ENCODE measurements at regions not wholly inside any gene's neighbourhood (a gene's known extent, or its start where the extent isn't known, plus 50 kb on each side); places are given as distances from the start of the nearest gene placed in this dataset.

DNA sequence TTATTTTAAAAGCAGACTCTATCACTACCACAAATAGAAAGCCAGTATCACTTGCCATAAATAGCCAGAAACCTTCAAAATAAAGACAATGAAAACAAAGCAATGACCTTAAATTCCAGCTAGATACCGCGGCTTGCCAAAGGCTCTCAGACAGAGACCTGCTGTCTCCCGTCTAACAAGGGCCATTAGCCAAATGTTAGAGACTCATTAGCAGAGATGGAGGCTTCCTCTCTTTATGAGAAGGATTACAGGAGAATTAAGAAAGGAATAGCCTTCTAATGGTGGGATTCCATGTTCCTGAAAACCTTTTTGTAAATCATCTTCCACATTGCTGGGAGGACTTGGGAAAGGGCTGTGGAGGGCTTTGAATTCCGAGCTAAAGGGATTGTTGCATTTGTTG is 206.7 kb downstream of the AACS start:
- no peaks in the 10 kb centered on the region for H4K20me1 ChIP-seq (ENCODE audit: low read length)
- CTCF ChIA-PET: no interaction called here
- no peak for ATAC-seq
- peaks cover 96% of the 10 kb centered on the region for H3K27me3 ChIP-seq (ENCODE audit: low read length)
- H3K4me1 ChIP-seq (ENCODE audit: insufficient read depth, low read length): no peaks in the 10 kb centered on the region
- no peaks in the 10 kb centered on the region for H3K79me2 ChIP-seq (ENCODE audit: low read length)
- intact Hi-C loops (cut with micrococcal nuclease): no loop called here
- no peak for DNase-seq
- POLR2A ChIA-PET (ENCODE audit: unreplicated experiment): no interaction called here
- H3K9me3 ChIP-seq (ENCODE audit: low read length): no peaks in the 10 kb centered on the region
- no peaks in the 10 kb centered on the region for H3K36me3 ChIP-seq (ENCODE audit: low read depth, low read length)
- H3K4me3 ChIP-seq (ENCODE audit: low read length): no peak overlapping the region
- no peaks in the 10 kb centered on the region for H3F3A ChIP-seq (ENCODE audit: low read length, unreplicated experiment)
- no peak overlapping the region for H3K27ac ChIP-seq (ENCODE audit: low read length)
- no peak overlapping the region for H3K9ac ChIP-seq (ENCODE audit: low read length)
- BruUV-seq (replicated peaks): no TSS peak
- no peaks in the 10 kb centered on the region for H3K9me2 ChIP-seq (replicated peaks; ENCODE audit: low read length)
- TF ChIP-seq EZH2 (IDR thresholded peaks at IDR 0.05; ENCODE audit: low read length, unreplicated experiment) (no peak), CTCF (conservative IDR thresholded peaks at IDR 0.05; ENCODE audit: low read depth, low read length) (no peak), EZH2phosphoT487 (IDR thresholded peaks at IDR 0.05; ENCODE audit: borderline replicate concordance, low read length) (no peak)
- no peak overlapping the region for H3K4me2 ChIP-seq (ENCODE audit: low read length)
- no peak overlapping the region for H2AFZ ChIP-seq (ENCODE audit: low read length)

DNA sequence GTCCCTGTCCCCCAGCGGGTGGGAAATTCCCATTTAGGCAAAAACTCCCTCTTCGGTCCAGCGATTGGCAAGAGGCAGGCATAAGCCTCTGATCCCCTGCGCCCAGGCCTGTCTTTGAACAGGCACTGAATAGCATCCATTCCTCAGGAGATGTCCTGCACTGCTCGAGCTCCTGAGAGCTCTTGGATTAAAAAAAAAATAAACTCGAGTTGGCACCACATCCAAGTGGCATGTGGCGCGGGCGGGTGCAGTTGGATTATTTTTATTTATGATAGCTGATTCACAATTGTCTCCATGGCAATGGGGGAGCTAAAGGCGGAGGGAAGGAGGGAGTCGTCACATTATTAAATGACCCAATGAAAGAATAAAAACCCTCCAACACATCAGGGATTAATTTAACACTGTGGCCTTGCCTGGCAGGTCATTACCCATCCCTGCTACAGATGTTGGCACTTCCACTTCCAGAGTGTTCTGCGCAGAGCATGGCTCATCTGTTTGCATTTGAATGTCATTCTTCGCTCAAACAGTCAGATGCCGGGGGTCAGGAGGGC is 207.2 kb downstream of the AACS start:
- no TSS peak for BruUV-seq (replicated peaks)
- Histone ChIP-seq H3K79me2 (ENCODE audit: low read length) (no peaks in the 10 kb centered on the region), H2AFZ (ENCODE audit: low read length) (no peak overlapping the region), H3K4me3 (ENCODE audit: low read length) (no peak overlapping the region), H3K9me2 (replicated peaks; ENCODE audit: low read length) (no peaks in the 10 kb centered on the region), H3F3A (ENCODE audit: low read length, unreplicated experiment) (no peaks in the 10 kb centered on the region), H3K4me1 (ENCODE audit: insufficient read depth, low read length) (no peaks in the 10 kb centered on the region), H3K36me3 (ENCODE audit: low read depth, low read length) (no peaks in the 10 kb centered on the region), H3K27me3 (ENCODE audit: low read length) (peaks cover 92% of the 10 kb centered on the region), H3K9ac (ENCODE audit: low read length) (no peak overlapping the region), H3K27ac (ENCODE audit: low read length) (no peak overlapping the region), H4K20me1 (ENCODE audit: low read length) (no peaks in the 10 kb centered on the region), H3K4me2 (ENCODE audit: low read length) (no peak overlapping the region), H3K9me3 (ENCODE audit: low read length) (no peaks in the 10 kb centered on the region)
- intact Hi-C loops (cut with micrococcal nuclease): no loop called here
- no peak for ATAC-seq
- no peak for DNase-seq
- TF ChIP-seq EZH2phosphoT487 (IDR thresholded peaks at IDR 0.05; ENCODE audit: borderline replicate concordance, low read length): no peak
- no peak for TF ChIP-seq CTCF (conservative IDR thresholded peaks at IDR 0.05; ENCODE audit: low read depth, low read length)
- TF ChIP-seq EZH2 (IDR thresholded peaks at IDR 0.05; ENCODE audit: low read length, unreplicated experiment): no peak
- CTCF ChIA-PET: no interaction called here
- POLR2A ChIA-PET (ENCODE audit: unreplicated experiment): no interaction called here

DNA sequence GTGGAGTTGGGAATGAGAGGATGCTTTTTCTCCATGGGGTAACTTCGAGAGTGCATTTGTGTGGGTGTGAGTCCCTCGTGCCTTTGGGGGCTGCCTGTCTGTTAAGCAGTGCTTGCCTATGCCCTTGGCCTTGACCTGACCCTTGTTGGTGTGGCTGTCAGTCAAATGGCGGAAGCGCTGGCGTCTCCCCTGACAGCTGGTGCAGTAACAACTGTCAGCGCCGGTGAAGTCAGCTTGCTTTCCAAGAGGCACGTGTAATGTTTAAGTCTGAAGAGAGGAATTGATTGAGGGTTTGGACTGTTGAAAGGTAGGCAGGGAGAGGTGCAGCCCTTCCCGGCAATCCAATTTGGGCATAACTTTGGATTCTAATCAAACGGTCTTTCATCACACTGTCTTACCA is 211.3 kb downstream of the AACS start:
- Histone ChIP-seq H3K4me3 (ENCODE audit: low read length) (no peak overlapping the region), H4K20me1 (ENCODE audit: low read length) (no peaks in the 10 kb centered on the region), H3K79me2 (ENCODE audit: low read length) (no peaks in the 10 kb centered on the region), H2AFZ (ENCODE audit: low read length) (no peak overlapping the region), H3K9me3 (ENCODE audit: low read length) (no peaks in the 10 kb centered on the region), H3K4me2 (ENCODE audit: low read length) (no peak overlapping the region), H3K9ac (ENCODE audit: low read length) (no peak overlapping the region), H3K36me3 (ENCODE audit: low read depth, low read length) (no peaks in the 10 kb centered on the region), H3F3A (ENCODE audit: low read length, unreplicated experiment) (no peaks in the 10 kb centered on the region), H3K4me1 (ENCODE audit: insufficient read depth, low read length) (no peaks in the 10 kb centered on the region), H3K27me3 (ENCODE audit: low read length) (peaks cover 90% of the 10 kb centered on the region), H3K27ac (ENCODE audit: low read length) (no peak overlapping the region), H3K9me2 (replicated peaks; ENCODE audit: low read length) (no peaks in the 10 kb centered on the region)
- no TSS peak for BruUV-seq (replicated peaks)
- POLR2A ChIA-PET (ENCODE audit: unreplicated experiment): no interaction called here
- intact Hi-C loops (cut with micrococcal nuclease): no loop called here
- CTCF ChIA-PET: no interaction called here
- TF ChIP-seq EZH2phosphoT487 (IDR thresholded peaks at IDR 0.05; ENCODE audit: borderline replicate concordance, low read length): no peak
- no peak for TF ChIP-seq CTCF (conservative IDR thresholded peaks at IDR 0.05; ENCODE audit: low read depth, low read length)
- no peak for TF ChIP-seq EZH2 (IDR thresholded peaks at IDR 0.05; ENCODE audit: low read length, unreplicated experiment)
- DNase-seq (no peak), ATAC-seq (no peak)

Data from PC-3 (cell line).